GM10266 (cell line): ENCODE measurements at regions not wholly inside any gene's neighbourhood (a gene's known extent, or its start where the extent isn't known, plus 50 kb on each side); places are given as distances from the start of the nearest gene placed in this dataset.
"Not testable (repeated sequence)": the region's sequence is repeated elsewhere in the genome, so short reads cannot be mapped to it uniquely, and the experiment has no call there.

Experiments used
- DNase-seq: peaks from one replicate; pipeline ENCODE4 v3.0.0; 2012; ENCODE audit errors: extremely low spot score
- CTCF ChIP-seq: IDR thresholded peaks from 2 replicates; pipeline ENCODE4 v1.5.1; 2012; ENCODE audit warnings: mild to moderate bottlenecking, low read depth; ENCODE audit not compliant: control insufficient read depth, insufficient read depth; ENCODE audit errors: missing control alignments

GRCh38 chr16:88128556-88128955 lies 177.3 kb downstream of the BANP start:
- no peak for DNase-seq
- TF ChIP-seq CTCF = no peak

- DNase-seq = not testable (repeated sequence)
Measured at GRCh38 chr16:88129133-88129532, 177.9 kb downstream of the BANP start.

GRCh38 chr16:88130016-88130415 lies 178.8 kb downstream of the BANP start:
- TF ChIP-seq CTCF = no peak
- DNase-seq = no peak

GRCh38 chr16:88130681-88131080 lies 179.4 kb downstream of the BANP start:
- no peak for TF ChIP-seq CTCF
- no peak for DNase-seq

- DNase-seq = no peak
- no peak for TF ChIP-seq CTCF
Measured at GRCh38 chr16:88131256-88131655, 180.0 kb downstream of the BANP start.

GRCh38 chr16:88131966-88132365 lies 180.7 kb downstream of the BANP start:
- no peak for TF ChIP-seq CTCF

GRCh38 chr16:88132836-88133506 lies 181.7 kb downstream of the BANP start:
- no peak for DNase-seq
- TF ChIP-seq CTCF = no peak

More at GRCh38 chr16:88131966-88132365, 180.7 kb downstream of the BANP start:
- DNase-seq = no peak

GRCh38 chr16:88133507-88133843 lies 182.2 kb downstream of the BANP start:
- no peak for TF ChIP-seq CTCF
- DNase-seq = no peak

GRCh38 chr16:88134172-88134898 lies 183.1 kb downstream of the BANP start:
- not testable (repeated sequence) for DNase-seq

- DNase-seq = not testable (repeated sequence)
Measured at GRCh38 chr16:88134899-88135682, 183.9 kb downstream of the BANP start.
